GM19463 (cell line): ENCODE measurements at regions not wholly inside any gene's neighbourhood (a gene's known extent, or its start where the extent isn't known, plus 50 kb on each side); places are given as distances from the start of the nearest gene placed in this dataset.

ENCODE experiments used
- ATAC-seq: cut with Tn5 transposase; IDR thresholded peaks from one replicate; pipeline ENCODE4 v1.9.1; 2021; ENCODE audit warnings: mild to moderate bottlenecking, moderate library complexity; ENCODE audit not compliant: unreplicated experiment

GRCh38 chr12:92034858-92035401, 110.7 kb downstream of the BTG1 start:
- peak; percentile 76 for ATAC-seq

- ATAC-seq: no peak
Measured at GRCh38 chr12:92034083-92034482, 111.6 kb downstream of the BTG1 start.

- no peak for ATAC-seq
Measured at GRCh38 chr12:92032965-92033364, 112.7 kb downstream of the BTG1 start.

GRCh38 chr12:92032101-92032500, 113.5 kb downstream of the BTG1 start:
- no peak for ATAC-seq

GRCh38 chr12:92030618-92031017, 115.0 kb downstream of the BTG1 start:
- ATAC-seq: peak; percentile 50

GRCh38 chr12:92029902-92030586, 115.6 kb downstream of the BTG1 start:
- ATAC-seq: no peak

GRCh38 chr12:92029136-92029535, 116.5 kb downstream of the BTG1 start:
- no peak for ATAC-seq

- no peak for ATAC-seq
Measured at GRCh38 chr12:92028441-92028709, 117.3 kb downstream of the BTG1 start.

GRCh38 chr12:92027701-92028440, 117.8 kb downstream of the BTG1 start:
- no peak for ATAC-seq

GRCh38 chr12:92027243-92027642, 118.4 kb downstream of the BTG1 start:
- no peak for ATAC-seq

- ATAC-seq: no peak
Measured at GRCh38 chr12:92025462-92026207, 120.0 kb downstream of the BTG1 start.

- ATAC-seq: no peak
Measured at GRCh38 chr12:92022093-92022492, 123.6 kb downstream of the BTG1 start.

GRCh38 chr12:92021666-92022035, 124.0 kb downstream of the BTG1 start:
- ATAC-seq: no peak

- ATAC-seq: no peak
Measured at GRCh38 chr12:92020983-92021665, 124.5 kb downstream of the BTG1 start.

- no peak for ATAC-seq
Measured at GRCh38 chr12:92019491-92020277, 126.0 kb downstream of the BTG1 start.

- ATAC-seq: no peak
Measured at GRCh38 chr12:92012691-92013090, 133.0 kb downstream of the BTG1 start.

- no peak for ATAC-seq
Measured at GRCh38 chr12:92010853-92011701, 134.6 kb downstream of the BTG1 start.

- no peak for ATAC-seq
Measured at GRCh38 chr12:92010368-92010767, 135.3 kb downstream of the BTG1 start.

- no peak for ATAC-seq
Measured at GRCh38 chr12:92008345-92008744, 137.3 kb downstream of the BTG1 start.

GRCh38 chr12:92007787-92008186, 137.9 kb downstream of the BTG1 start:
- ATAC-seq: no peak
